ELF-1 (cell line): ENCODE measurements at regions not wholly inside any gene's neighbourhood (a gene's known extent, or its start where the extent isn't known, plus 50 kb on each side); places are given as distances from the start of the nearest gene placed in this dataset.
"Not testable (repeated sequence)": the region's sequence is repeated elsewhere in the genome, so short reads cannot be mapped to it uniquely, and the experiment has no call there.

Experiments
- DNase-seq: peaks from one replicate; pipeline ENCODE4 v3.0.0-alpha.2; 2016; ENCODE audit warnings: low read depth, low spot score

GRCh38 chr5:96528826-96529474 lies 95.9 kb upstream of the PCSK1 start:
- no peak for DNase-seq

GRCh38 chr5:96529559-96529958 lies 96.5 kb upstream of the PCSK1 start:
- DNase-seq = no peak

DNA sequence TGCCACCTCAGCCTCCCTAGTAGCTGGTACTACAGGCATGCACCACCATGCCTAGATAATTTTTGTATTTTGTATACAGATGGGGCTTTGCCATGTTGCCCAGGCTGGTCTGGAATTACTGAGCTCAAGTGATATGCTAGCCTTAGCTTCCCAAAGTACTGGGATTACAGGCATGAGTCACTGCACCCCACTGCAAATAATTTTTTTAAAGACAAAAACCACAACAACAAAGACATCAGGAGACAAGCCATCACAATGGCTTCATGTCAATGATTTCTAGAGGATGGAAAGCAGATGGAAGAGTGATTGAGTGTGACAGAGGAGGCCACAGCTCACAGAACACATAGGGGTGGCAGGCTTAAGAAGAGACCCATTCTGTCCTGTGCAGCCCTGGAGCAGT lies 97.9 kb upstream of the PCSK1 start:
- no peak for DNase-seq

DNA sequence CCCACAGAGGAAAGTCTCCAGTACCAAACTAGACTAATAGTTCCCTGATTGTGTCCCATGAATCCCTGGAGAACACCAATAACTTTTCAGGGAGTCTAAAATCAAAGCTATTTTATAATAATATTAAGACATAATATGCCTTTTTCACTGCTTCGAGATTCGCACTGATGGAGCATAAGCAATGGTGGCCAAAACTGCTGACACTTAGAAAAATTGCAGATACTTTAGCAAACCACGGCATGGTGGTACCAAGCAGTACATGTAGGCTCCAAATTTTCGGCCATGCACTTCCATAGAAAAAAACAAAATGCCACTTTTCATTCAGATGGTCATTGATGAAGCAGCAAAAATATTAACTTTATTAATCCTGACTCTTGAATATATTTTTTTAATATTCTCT lies 100.3 kb upstream of the PCSK1 start:
- no peak for DNase-seq

DNA sequence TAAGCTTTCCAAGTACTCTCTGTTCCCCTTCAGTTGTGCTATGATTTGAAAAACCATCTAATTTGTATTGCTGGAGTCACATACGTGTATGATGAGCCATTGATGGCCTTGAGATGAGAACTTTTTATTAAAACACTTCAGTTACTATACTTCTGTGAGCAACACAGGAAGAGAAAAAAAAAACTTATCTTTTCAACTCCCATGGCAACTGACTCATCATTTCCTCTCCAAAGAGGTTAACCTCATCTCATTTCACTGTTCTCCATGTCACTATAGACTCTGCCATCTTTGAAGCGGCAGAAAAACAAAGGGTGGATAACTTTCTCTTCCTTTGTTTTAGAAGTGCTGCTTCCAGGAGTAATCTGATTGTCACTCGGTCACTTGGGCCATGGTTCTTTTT lies 104.3 kb upstream of the PCSK1 start:
- DNase-seq = no peak

GRCh38 chr5:96538808-96539250 lies 105.8 kb upstream of the PCSK1 start:
- no peak for DNase-seq

DNA sequence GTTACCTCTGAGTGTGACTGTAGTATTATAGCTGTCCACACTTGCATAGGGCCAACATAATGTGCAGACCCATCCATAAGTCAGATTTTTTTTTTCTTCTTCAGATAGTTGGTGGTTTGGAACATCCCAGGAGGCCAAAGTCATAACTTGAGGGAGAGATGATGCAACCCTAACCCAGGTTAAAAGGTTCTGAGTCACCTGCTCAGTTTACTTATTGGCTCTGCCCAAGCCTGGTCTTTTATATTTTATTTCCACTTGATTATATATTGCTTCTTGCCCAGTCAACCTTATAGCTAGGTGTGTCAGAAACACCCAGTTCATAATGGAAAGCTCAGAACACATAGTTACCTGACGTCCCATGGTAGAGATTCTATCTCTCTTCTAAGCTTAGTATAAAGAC lies 113.1 kb upstream of the PCSK1 start:
- DNase-seq = no peak

GRCh38 chr5:96547486-96547885 lies 114.4 kb upstream of the PCSK1 start:
- no peak for DNase-seq

DNA sequence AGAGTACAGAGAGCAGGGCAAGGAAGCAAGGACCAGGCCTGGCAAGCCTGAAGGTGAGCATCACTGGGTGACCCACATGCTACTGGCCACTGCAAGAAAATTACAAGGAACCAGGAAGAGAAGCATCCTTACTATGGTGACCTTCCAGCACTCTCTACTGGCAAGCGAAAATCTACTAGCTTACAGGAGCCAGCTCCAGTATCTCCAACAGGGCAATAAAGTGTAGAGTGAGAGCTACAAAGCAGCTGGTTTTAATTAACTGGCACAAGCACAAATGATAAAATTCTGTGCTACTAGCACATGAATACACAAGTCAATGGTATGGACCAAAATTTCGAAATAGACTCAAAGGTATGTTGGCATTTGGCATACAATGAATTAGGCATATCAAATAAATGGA lies 113.3 kb upstream of the CAST start:
- no peak for DNase-seq

GRCh38 chr5:96560857-96561256 lies 101.3 kb upstream of the CAST start:
- not testable (repeated sequence) for DNase-seq

GRCh38 chr5:96562614-96563013 lies 99.6 kb upstream of the CAST start:
- DNase-seq = no peak

DNA sequence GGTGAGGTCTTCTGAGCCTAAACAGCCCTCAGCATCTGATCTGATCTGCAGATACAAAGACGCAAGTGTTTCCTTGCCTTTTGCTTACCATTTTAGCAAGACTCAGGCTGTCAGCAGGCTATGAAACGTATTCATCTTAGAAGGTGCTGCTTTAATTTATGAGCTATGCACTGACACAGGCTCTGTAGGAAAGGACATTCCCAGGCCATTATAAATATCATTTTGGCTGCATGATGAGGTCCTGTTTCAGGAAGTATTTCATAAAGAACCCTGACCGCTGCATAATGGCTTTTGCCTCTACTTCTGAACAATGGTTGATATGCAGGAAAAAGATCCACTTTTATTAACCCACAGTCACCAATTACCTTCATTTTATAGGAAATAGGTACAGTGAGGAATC lies 98.4 kb upstream of the CAST start:
- DNase-seq = no peak

DNA sequence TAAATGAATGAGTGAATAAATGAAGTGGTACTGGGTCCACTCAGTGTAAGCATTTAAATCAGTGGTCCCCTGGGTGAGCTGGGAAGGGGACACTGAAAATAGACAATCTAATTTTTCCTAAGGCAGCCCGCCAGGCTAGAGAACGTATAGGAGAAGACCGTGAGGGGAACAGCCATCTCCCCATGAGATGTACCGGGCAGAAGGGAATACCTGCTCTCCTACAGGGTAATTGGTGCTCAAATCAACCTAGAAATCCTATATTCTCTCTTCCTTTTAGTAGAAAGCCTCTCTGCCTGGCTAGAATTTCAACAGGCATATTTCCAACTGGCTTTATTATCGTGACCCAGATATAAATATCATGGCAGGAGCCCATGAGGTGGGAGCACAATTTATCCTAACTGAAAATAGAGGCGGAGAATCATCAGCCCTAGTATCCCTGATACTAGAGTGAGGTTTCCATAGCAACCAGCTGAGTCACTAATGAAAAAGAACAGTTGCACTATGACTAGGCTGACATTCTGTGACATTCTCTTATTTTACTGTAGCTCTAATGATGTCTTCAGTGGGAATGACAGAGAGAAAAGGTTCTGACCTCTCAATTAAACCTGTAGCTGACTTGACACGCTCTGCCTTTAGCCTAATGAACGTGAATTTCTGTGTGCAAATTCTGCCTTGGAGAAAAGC lies 96.5 kb upstream of the CAST start:
- no peak for DNase-seq

DNA sequence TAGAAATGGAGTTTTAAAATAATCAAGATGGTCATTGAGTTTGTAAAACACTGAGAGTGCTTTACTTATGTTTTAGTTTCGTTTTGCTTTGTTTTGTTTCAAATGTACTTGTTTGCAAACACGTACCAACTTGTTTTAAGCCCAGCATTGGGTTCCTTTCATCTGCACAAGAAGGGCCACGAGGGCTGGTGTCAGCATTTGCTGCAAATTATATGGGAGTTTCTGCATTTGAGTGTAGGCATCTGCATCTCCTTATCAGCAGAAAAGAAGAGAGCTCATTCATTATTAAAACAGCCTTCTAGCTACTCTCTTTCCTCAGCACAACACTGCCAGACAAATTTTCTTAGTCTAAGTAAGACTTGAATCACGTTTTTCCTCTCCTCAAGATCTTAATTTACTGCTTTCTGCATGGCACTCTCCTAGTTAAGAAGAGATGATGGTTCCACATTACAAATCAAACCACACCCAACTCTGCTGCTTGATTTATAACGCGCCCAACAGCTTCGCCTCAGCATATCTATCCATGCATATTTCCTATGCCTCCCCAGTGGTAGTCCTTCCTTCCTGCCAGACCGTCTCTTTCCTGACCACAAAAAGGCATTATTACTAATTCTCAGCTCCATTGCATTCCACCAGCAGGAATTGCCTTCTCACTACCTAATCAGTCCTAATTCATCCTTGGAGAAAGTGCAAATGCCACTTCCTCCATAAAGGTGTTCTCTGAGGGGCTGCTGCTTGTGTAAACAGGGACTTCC lies 95.2 kb upstream of the CAST start:
- no peak for DNase-seq

DNA sequence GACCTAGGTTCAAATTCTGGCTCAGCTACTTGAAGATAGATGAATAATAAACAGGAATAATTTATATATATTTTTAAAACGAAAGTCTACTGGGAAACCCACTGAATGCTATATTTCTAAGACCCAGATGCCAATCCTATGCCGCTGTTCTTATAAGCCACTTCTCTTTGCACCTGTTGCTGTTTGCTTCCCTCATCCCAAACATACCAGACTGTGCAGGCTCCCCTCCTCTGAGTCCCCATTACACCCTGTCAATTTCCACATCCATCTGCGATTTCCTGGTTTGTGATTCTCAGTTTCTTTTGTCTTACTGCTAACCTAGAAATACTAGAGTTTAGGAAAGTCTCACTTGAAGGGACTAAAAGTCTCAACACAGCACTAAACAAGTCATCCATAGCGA lies 92.8 kb upstream of the CAST start:
- DNase-seq = no peak

GRCh38 chr5:96569770-96570169 lies 92.4 kb upstream of the CAST start:
- no peak for DNase-seq

DNA sequence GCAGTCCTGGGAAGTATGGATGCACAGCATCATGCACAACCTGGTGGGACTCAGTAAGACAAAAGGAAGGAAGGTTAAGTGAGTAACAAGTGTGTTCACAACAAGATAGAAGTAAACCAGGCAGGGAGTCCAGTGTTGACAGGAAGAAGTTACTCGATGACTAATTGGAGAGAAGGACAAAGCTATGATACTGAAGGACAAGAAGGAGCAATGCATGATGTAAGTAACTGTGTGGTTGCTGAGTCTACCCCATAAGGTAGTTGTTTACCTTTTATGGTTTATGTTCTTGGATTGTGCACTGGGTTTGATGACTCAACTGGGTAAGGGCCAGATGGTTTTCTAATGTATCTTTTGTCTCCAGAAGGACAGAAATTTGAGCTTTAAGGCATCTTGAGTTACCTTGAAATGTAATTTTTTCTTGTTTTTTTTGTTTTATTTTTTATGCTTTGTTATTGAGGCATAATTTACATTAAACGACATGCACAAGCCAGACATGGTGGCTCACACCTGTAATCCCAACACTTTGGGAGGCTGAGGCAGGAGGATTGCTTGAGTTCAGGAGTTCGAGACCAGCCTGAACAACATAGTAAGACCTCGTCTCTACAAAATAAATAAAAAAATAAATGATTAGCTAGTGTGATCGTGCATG lies 89.2 kb upstream of the CAST start:
- DNase-seq = no peak

GRCh38 chr5:96573513-96573894 lies 88.7 kb upstream of the CAST start:
- no peak for DNase-seq

DNA sequence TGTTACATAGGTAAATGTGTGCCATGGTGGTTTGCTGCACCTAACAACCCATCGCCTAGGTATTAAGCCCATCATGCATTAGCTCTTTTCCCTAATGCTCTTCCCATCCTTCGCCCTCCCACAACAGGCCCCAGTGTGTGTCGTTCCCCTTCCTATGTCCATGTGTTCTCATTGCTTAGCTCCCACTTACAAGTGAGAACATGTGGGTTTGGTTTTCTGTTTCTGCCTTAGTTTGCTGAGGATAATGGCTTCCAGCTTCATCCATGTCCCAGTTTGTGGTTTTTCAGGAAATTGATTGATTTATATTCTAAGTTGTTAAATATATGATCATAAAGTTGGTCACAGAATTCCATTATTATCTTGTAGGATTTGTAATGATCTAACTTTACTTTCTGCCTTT lies 85.3 kb upstream of the CAST start:
- no peak for DNase-seq

GRCh38 chr5:96577909-96578308 lies 84.3 kb upstream of the CAST start:
- no peak for DNase-seq

DNA sequence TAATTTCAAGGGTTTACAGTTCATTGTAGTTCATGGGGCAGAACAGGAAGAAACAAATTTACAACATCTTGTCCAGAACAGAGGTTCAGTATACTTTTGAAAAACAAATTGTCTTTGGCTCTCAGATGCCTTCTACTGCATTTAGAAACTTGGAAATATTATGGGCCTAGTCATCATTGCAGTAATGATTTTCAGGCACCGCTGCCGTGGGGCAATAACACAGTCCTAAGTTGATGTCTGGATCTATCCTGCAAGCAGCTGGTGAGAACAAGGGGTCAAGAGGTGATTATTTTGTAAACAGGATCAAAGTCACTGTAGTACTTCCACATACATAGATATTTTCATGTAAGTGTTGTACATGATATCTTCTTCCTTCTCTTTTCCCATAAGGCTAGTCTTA lies 82.5 kb upstream of the CAST start:
- no peak for DNase-seq

GRCh38 chr5:96582343-96582742 lies 79.8 kb upstream of the CAST start:
- DNase-seq = no peak
